CD14-positive monocyte (primary cell): ENCODE measurements at regions not wholly inside any gene's neighbourhood (a gene's known extent, or its start where the extent isn't known, plus 50 kb on each side); places are given as distances from the start of the nearest gene placed in this dataset.

Experiments used
- DNase-seq, 3 donors: peaks; one replicate each; pipeline ENCODE4 v3.0.0-alpha.2; 2011 to 2022
- H2AFZ ChIP-seq: 2 replicates; pipeline ENCODE4 v1.6.0; 2012; ENCODE audit warnings: mild to moderate bottlenecking, low read depth, low read length, inconsistent platforms; ENCODE audit not compliant: insufficient read depth, poor library complexity, severe bottlenecking
- H3K27ac ChIP-seq, 2 donors: 1 replicate in 1 of 2; 2 replicates in 1 of 2; pipeline ENCODE4 v1.5.1; 2012 to 2013; ENCODE audit warnings: low read length in 2 of 2, control low read depth in 1 of 2, inconsistent platforms in 1 of 2, low read depth in 1 of 2, mild to moderate bottlenecking in 1 of 2
- H3K27me3 ChIP-seq, 2 donors: one replicate each; pipeline versions ENCODE4 v1.6.0 to v1.6.1; 2011 to 2013; ENCODE audit warnings: low read length in 2 of 2; ENCODE audit not compliant: control insufficient read depth in 2 of 2, insufficient read depth in 2 of 2
- H3K36me3 ChIP-seq, 2 donors: replicated peaks in 1 of 2; 1 replicate in 1 of 2; 2 replicates in 1 of 2; pipeline versions ENCODE4 v1.5.1 to v1.6.1; 2012 to 2013; ENCODE audit warnings: low read length in 2 of 2, control low read depth in 1 of 2, inconsistent platforms in 1 of 2, mild to moderate bottlenecking in 1 of 2; ENCODE audit not compliant: insufficient read depth in 2 of 2, control insufficient read depth in 1 of 2
- H3K4me1 ChIP-seq, 2 donors: 1 replicate in 1 of 2; 2 replicates in 1 of 2; pipeline versions ENCODE4 v1.5.1 to v1.6.1; 2012 to 2013; ENCODE audit warnings: low read length in 2 of 2, control low read depth in 1 of 2, inconsistent platforms in 1 of 2, mild to moderate bottlenecking in 1 of 2, moderate library complexity in 1 of 2; ENCODE audit not compliant: insufficient read depth in 2 of 2, control insufficient read depth in 1 of 2
- H3K4me2 ChIP-seq: replicated peaks from 2 replicates; pipeline ENCODE3; 2012; ENCODE audit warnings: low read length, moderate library complexity, mild to moderate bottlenecking; ENCODE audit not compliant: poor library complexity, severe bottlenecking; ENCODE audit errors: extremely low read depth
- H3K4me3 ChIP-seq, 3 experiments: fragments of 200-600 bp in 1 of 3; sonication (generic) in 1 of 3; replicated peaks in 1 of 3; 1 replicate in 2 of 3; 2 replicates in 1 of 3; pipeline ENCODE4 v1.5.1; 2011 to 2013; ENCODE audit warnings: low read length in 3 of 3, mild to moderate bottlenecking in 3 of 3, control low read depth in 2 of 3, low read depth in 2 of 3, inconsistent platforms in 1 of 3, moderate library complexity in 1 of 3
- H3K79me2 ChIP-seq: 2 replicates; pipeline ENCODE4 v1.6.0; 2012; ENCODE audit warnings: mild to moderate bottlenecking, control low read depth, inconsistent platforms, low read length, moderate library complexity; ENCODE audit not compliant: insufficient read depth
- H3K9ac ChIP-seq: 2 replicates; pipeline ENCODE4 v1.6.0; 2017; ENCODE audit warnings: low read length, mild to moderate bottlenecking; ENCODE audit not compliant: insufficient read depth, poor library complexity, severe bottlenecking
- H3K9me3 ChIP-seq, 2 donors: replicated peaks in 1 of 2; 1 replicate in 1 of 2; 2 replicates in 1 of 2; pipeline versions ENCODE4 v1.5.1 to v1.6.1; 2012 to 2013; ENCODE audit warnings: low read length in 2 of 2, control low read depth in 1 of 2; ENCODE audit not compliant: control insufficient read depth in 1 of 2, insufficient read depth in 1 of 2
- H4K20me1 ChIP-seq: 2 replicates; pipeline ENCODE4 v1.6.0; 2012; ENCODE audit warnings: mild to moderate bottlenecking, low read length, control low read depth, moderate library complexity; ENCODE audit not compliant: insufficient read depth
- H3K27ac Mint-ChIP-seq, 7 donors: one replicate each; pipeline ENCODE4 v1.8.0; 2020; ENCODE audit warnings: mild to moderate bottlenecking in 7 of 7, mixed read lengths in 7 of 7, moderate library complexity in 6 of 7, inconsistent platforms in 2 of 7
- H3K27me3 Mint-ChIP-seq, 3 donors: one replicate each; pipeline ENCODE4 v1.8.0; 2021 to 2022; ENCODE audit warnings: low read depth in 3 of 3, mild to moderate bottlenecking in 3 of 3, mixed read lengths in 3 of 3, moderate library complexity in 3 of 3, inconsistent platforms in 1 of 3
- H3K36me3 Mint-ChIP-seq, 2 donors: one replicate each; pipeline ENCODE4 v1.8.0; 2020; ENCODE audit warnings: mixed read lengths in 2 of 2, inconsistent platforms in 1 of 2, mild to moderate bottlenecking in 1 of 2
- H3K4me1 Mint-ChIP-seq: one replicate; pipeline ENCODE4 v1.8.0; 2020; ENCODE audit warnings: mild to moderate bottlenecking, mixed read lengths
- H3K4me3 Mint-ChIP-seq, 2 donors: one replicate each; pipeline ENCODE4 v1.8.0; 2020; ENCODE audit warnings: mild to moderate bottlenecking in 2 of 2, mixed read lengths in 2 of 2, moderate library complexity in 1 of 2
- H3K9me3 Mint-ChIP-seq, 7 donors: one replicate each; pipeline ENCODE4 v1.8.0; 2020 to 2022; ENCODE audit warnings: mixed read lengths in 7 of 7, mild to moderate bottlenecking in 6 of 7, moderate library complexity in 6 of 7, inconsistent platforms in 2 of 7
- WGBS: methylation state at CpG from one replicate; pipeline ENCODE4 v1.1.5; 2013; ENCODE audit warnings: missing lambda C conversion rate; ENCODE audit not compliant: insufficient coverage; 5-methylcytosine and 5-hydroxymethylcytosine counted together
- intact Hi-C, 2 donors: fragments of 100-400 bp; cut with micrococcal nuclease; formaldehyde crosslinking; loops; one replicate each; pipeline versions ENCODE4 v1.15.0 to v1.15.1; 2023
- TF ChIP-seq, protein P1 (sequence below): fragments of 200-600 bp; IDR thresholded peaks from one replicate; pipeline ENCODE4 v1.8.0; 2022; ENCODE audit warnings: antibody characterized with exemption, mild to moderate bottlenecking

DNA sequence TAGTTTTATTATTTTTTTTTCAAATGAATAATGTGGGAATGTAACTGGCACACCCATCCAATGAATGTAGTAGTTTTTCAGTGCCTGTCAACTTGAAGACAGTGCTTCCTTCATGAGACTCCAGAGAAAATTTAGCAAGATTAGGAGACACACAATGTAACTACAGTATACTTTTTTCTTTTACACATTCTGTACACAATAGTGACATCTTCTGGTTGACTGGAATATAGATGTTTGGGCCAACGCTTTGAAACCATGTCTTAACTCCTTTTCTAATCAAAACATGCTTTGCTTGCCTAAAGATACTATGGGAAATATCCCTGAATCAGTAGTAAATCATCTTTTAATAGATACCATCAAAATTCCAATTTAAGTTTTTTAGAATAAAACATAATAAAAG lies 229.5 kb upstream of the ZC3H15 start:
- Histone ChIP-seq H3K4me2 (no peak overlapping the region), H3K36me3 (no peaks in the 10 kb centered on the region), H2AFZ (no peak overlapping the region), H3K9me3 (no peaks in the 10 kb centered on the region), H3K27me3 (no peaks in the 10 kb centered on the region), H3K27ac (no peak overlapping the region), H3K4me3 (no peak overlapping the region), H3K79me2 (no peaks in the 10 kb centered on the region), H4K20me1 (no peaks in the 10 kb centered on the region), H3K4me1 (no peaks in the 10 kb centered on the region), H3K9ac (no peak overlapping the region)
- no CpG with 5 or more reads among the region's 1 CpG for WGBS
- intact Hi-C loops: no loop called here
- H3K36me3 Mint-ChIP-seq: peaks cover 0 to 2% of the 10 kb centered on the region in 2 donors
- TF ChIP-seq, protein P1, sequence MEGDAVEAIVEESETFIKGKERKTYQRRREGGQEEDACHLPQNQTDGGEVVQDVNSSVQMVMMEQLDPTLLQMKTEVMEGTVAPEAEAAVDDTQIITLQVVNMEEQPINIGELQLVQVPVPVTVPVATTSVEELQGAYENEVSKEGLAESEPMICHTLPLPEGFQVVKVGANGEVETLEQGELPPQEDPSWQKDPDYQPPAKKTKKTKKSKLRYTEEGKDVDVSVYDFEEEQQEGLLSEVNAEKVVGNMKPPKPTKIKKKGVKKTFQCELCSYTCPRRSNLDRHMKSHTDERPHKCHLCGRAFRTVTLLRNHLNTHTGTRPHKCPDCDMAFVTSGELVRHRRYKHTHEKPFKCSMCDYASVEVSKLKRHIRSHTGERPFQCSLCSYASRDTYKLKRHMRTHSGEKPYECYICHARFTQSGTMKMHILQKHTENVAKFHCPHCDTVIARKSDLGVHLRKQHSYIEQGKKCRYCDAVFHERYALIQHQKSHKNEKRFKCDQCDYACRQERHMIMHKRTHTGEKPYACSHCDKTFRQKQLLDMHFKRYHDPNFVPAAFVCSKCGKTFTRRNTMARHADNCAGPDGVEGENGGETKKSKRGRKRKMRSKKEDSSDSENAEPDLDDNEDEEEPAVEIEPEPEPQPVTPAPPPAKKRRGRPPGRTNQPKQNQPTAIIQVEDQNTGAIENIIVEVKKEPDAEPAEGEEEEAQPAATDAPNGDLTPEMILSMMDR: no peak
- no peak overlapping the region for H3K4me3 Mint-ChIP-seq
- peaks cover 0 to 4% (median 0%) of the 10 kb centered on the region in 7 donors for H3K9me3 Mint-ChIP-seq
- H3K4me1 Mint-ChIP-seq: no peaks in the 10 kb centered on the region
- DNase-seq: no peak
- H3K27me3 Mint-ChIP-seq: peaks cover 0 to 1% (median 0%) of the 10 kb centered on the region in 3 donors
- H3K27ac Mint-ChIP-seq: no peak overlapping the region

GRCh38 chr2:186263673-186264250 lies 222.3 kb upstream of the ZC3H15 start:
- no peak for DNase-seq
- 90% methylated on average over 3 of the region's 3 CpGs for WGBS
- no peaks in the 10 kb centered on the region for H3K4me1 ChIP-seq
- no peak overlapping the region for H3K4me2 ChIP-seq
- H3K36me3 Mint-ChIP-seq: no peaks in the 10 kb centered on the region
- intact Hi-C loops: no loop called here
- no peak overlapping the region for H2AFZ ChIP-seq
- H3K9ac ChIP-seq: no peak overlapping the region
- H3K4me3 Mint-ChIP-seq: no peak overlapping the region
- no peaks in the 10 kb centered on the region for H3K4me1 Mint-ChIP-seq
- no peaks in the 10 kb centered on the region for H4K20me1 ChIP-seq
- H3K9me3 Mint-ChIP-seq: peaks cover 0 to 16% (median 5%) of the 10 kb centered on the region in 7 donors
- H3K27ac Mint-ChIP-seq: no peak overlapping the region
- no peaks in the 10 kb centered on the region for H3K9me3 ChIP-seq
- H3K27ac ChIP-seq: no peak overlapping the region
- no peak overlapping the region for H3K4me3 ChIP-seq
- H3K27me3 ChIP-seq: no peaks in the 10 kb centered on the region
- TF ChIP-seq, protein P1: no peak
- H3K79me2 ChIP-seq: no peaks in the 10 kb centered on the region
- no peaks in the 10 kb centered on the region for H3K27me3 Mint-ChIP-seq
- H3K36me3 ChIP-seq: no peaks in the 10 kb centered on the region
